ENCODE measurements at regions not wholly inside any gene's neighbourhood (a gene's known extent, or its start where the extent isn't known, plus 50 kb on each side); places are given as distances from the start of the nearest gene placed in this dataset.

DNA sequence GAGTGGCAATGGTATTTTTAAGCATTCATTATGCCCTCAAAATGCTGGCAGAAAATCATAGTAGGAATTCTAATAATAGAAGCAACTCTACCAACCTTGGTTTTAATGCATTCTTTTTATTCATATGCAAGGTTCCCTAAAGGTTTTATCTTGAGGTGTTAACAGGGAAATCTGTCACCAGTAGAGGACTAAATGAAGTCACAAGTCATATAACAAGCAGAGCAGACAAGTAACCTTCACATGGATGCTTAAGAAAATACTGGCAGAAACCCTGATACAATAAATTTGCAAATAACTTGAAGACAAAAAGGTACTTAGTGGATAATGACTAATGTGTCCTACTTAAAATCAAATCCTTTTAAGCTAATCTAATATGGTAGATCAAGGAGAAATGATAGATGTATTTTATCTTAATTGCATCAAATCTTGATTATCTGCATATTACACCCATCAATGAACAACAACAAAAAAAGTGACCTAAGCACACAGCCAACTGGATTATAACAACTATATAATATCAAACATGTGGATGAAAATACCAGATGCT is 73.3 kb downstream of the RFC3 start:
- DNase-seq (ENCODE audit: low read depth in 1 of 2, low spot score in 1 of 2) = no peak

DNA sequence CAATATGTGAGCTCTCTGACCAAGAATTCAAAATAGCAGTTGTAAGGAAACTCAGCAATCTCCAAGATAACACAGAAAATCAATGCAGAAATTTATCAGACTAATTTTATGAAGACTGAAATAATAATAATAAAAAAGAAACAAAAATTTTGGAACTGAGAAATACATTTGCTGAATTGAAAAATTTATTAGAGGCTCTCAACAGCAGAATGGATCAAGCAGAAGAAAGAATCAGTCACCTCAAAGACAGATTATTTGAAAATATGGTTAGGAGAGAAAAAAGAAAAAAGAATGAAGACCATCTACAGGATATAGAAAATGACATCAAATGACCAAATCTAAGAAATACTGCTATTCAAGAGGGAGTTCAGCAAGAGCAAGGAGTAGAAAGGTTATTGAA is 75.6 kb downstream of the RFC3 start:
- DNase-seq (ENCODE audit: low read depth in 1 of 2, low spot score in 1 of 2) = no peak

DNA sequence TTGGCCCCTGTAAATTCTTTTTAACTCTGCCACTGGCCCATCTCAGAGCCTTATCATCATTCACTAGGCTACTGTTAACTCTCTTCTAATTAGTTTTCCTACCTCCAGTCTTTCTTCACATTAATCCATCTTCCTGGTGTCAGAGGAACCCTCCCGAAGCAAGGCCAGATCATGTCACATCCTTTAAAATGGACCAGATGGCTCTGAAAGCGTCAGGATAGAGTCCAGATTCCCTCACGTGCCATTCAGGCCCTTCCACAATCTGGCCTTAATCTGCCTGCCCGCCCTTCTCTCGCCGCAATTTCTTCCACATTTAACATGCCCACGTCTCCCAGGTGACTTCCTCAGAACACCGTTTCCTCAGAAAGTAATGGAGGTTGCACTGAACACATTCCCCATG is 86.5 kb downstream of the RFC3 start:
- DNase-seq (ENCODE audit: low read depth in 1 of 2, low spot score in 1 of 2) = no peak

DNA sequence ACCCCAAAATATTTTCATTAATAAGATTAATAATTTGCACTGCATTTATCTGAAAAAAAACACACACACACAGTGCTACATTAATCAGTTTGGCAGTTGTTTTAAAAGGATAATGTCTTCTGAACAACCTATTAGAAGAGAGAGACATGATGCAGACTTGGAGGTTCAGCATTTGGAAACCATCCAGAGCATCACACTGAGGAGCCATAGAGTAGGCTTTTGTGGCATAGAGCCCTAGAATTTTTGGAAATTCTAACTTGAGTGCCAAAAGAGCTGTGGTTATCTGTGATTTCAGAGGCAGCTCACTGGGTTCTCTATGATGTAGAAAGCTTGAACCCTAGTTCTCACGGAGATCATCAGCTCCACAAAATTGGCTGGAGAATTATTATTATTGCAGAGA is 90.2 kb downstream of the RFC3 start:
- DNase-seq (ENCODE audit: low read depth in 1 of 2, low spot score in 1 of 2) = no peak

DNA sequence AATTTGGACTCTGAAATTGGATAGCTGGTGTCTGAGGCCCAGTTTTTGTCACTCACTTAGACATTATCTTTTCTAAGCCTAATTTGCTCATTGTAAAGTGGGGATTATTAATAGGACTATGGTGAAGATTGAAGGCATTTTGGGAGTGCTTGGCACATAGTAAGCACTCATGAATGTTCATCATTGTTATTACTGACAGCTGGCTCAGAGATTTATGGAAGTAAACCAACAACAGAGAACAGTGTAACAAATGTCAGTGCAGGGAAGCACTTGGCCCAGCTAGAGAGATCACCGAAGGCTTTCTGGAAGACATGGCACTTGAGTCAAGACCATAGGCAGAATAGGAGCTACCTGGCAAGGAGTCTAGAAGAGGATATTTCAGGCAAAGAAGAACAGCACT is 92.3 kb downstream of the RFC3 start:
- DNase-seq (ENCODE audit: low read depth in 1 of 2, low spot score in 1 of 2) = no peak

DNA sequence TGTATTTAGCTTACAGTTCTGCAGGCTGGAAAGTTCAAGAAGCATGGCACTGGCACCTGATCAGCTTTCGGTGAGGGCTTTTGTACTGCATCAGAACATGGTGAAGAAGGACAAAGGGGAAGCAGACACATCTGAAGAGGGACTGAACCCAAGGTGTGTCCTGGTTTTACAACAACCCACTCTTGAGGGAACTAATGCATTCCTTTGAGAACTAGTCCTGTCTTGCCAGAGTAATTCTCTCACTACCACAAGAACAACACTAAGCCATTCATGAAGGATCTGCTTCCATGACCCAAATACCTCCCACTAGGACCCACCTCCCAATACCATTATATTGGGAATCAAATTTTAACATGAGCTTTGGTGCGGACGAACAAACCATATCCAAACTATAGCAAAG is 93.6 kb downstream of the RFC3 start:
- no peak for DNase-seq (ENCODE audit: low read depth in 1 of 2, low spot score in 1 of 2)

DNA sequence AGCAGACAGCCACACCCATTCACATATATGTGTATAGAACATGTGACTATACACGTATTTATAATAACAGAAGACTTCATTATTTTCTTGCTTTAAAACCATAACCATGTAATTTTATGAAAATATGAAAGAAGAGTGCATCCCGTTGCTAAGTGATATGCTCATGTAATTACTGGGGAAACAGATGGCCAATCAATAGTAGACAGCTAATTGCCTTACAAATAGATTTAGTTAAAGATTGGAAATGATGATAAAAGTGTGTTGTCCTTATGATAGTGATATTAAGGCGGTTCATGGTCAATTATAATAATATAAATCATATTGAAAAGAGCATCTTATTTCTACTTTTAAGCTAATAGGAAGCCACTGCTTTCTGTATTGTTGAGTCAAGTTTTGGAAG is 95.9 kb downstream of the RFC3 start:
- no peak for DNase-seq (ENCODE audit: low read depth in 1 of 2, low spot score in 1 of 2)

DNA sequence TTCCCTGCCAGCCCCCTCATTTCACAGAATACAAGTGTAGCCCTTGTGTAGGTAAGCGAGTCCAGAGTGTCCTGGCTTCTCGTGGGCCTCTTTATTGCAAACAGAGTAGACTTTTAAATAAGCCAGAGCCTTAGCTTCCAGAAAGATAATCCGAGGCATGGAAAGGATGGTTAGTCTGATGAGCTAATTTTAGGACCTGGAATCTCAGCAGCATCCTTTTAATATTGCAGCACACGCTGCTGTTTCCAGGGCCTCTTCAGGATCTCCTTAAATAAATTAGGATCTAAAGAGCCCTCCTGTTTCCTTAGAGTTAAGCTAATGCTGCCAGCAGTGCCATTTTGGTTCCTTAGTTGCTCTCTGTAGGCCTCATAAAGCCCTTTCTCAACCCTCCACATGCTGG is 99.2 kb downstream of the RFC3 start:
- DNase-seq (ENCODE audit: low read depth in 1 of 2, low spot score in 1 of 2) = no peak

DNA sequence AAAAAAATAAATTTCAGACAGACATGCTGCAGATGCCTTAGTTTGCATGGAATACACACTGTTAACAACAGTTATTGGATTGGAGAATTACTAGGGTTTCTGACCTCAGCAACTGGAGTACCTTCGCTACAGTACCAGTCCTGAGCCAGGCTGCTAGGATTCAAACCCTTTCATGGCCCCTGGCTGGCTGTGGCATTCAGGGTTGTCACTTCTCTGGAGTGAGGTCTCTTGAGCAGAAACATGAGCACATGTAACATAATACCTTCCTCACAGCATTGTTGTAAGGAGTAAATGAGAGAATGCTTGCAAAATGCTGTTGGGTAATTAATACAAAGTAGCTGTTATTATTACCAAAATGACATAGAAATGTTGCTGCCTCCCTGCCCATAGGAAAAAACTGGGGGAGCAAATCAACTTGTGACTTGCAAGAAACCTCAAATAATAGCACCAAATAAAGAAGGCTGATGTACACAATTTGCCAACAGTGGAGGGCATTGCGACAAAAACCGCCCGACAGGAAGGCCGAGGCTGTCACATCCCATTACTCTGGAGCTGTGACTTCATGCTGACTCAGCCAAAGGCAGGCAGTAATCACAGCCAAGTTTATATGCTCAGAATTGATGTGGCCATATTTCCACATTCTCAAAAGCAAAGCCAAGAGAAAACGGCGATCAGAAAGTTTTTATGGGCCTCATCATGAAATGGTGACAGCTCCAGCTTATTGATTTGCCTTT is 100.4 kb downstream of the RFC3 start:
- DNase-seq (ENCODE audit: low read depth in 1 of 2, low spot score in 1 of 2) = no peak

DNA sequence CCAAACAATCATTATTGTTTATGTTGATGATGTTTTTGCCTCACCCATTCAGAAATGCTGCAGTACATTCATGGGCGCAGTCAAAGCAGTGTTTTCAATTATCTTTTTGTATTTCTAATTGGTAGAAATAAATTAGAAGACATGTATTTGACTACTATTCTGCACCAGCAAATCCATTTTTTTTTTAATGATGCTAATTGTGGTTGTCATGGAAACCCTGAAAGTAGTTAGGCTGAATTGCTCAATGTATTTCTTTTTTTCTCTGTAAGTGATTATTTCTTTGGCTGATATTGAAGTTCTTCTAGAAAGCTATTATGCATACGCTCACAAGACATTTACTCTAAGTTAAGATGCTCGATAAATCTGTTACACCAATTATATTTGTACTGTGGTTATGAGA is 101.2 kb downstream of the RFC3 start:
- DNase-seq (ENCODE audit: low read depth in 1 of 2, low spot score in 1 of 2) = no peak

DNA sequence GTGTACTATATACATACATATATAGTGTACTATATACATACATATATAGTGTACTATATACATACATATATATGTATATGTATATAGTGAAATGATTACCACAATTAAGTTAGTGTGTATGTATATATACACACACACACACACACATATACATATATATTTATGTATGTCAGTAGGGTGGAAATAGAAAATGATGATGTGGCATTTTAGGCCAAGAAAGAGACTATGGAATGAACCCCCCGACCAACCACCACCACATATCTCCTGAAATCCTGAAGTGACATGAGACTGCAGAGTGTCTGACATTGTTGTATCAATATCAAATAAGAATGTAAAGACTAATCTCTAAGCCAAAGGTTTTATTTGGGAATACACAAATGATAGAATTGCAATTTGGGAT is 107.6 kb downstream of the RFC3 start:
- DNase-seq (ENCODE audit: low read depth in 1 of 2, low spot score in 1 of 2) = no peak

DNA sequence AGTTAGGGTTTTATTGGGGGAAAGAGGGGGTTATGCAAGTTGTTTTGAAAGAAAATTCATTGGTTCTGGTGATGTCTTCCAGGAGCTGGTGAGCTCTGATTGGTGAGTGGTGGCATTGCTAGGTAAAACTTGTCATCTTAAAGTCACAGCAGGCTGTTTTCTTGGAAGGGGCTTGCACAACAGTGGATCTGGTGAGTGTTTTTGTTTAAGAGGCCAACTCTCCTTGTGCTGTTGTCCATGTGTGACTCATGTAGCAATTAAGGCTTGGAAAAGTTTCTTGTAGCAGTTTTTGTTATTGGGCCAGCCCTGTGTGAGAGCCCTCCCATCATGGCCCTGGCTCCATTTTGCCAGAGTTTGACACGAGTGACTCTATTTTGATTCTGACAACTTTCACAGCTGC is 109.4 kb downstream of the RFC3 start:
- no peak for DNase-seq (ENCODE audit: low read depth in 1 of 2, low spot score in 1 of 2)

DNA sequence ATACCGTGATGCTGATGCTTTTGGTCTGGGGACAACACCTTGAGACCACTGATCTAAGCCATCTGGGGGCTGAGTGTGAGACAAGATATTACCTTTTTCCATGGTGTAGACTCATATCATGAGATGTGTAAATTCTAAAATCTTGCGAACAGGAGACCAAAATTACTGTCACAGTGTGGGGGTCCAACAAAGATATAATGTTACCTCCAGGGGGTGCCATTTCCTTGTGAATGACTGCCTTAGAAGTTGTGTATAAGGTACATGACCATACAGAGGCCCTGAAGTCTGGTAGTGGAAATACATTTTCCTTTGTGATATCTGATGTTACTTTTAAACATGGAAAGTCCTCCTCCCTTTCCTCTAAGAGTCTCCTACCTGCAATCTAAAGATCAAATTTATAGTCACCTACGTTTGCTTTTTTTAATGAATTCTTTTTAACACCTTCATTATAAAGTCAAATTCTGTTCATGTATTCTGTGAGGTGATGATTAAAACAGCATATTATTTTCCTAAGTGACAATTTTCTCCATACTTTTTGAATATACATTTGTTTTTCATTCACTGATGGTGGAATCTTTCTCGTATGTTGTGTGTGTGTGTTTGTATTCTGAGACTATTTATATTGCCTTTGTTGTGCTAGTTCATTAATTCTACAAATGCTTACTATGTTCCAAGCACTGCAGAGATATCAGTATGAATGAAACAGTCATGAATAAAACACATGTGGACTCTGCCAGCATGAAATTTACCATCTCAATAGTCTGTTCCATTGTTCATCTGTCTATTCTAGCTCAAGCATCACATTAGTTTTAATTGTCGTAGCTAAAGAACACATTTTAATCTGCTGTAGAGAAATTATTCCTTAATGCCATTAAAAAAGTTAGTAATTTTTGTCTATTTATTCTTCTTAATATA is 113.7 kb downstream of the RFC3 start:
- DNase-seq (ENCODE audit: low read depth in 1 of 2, low spot score in 1 of 2) = no peak

DNA sequence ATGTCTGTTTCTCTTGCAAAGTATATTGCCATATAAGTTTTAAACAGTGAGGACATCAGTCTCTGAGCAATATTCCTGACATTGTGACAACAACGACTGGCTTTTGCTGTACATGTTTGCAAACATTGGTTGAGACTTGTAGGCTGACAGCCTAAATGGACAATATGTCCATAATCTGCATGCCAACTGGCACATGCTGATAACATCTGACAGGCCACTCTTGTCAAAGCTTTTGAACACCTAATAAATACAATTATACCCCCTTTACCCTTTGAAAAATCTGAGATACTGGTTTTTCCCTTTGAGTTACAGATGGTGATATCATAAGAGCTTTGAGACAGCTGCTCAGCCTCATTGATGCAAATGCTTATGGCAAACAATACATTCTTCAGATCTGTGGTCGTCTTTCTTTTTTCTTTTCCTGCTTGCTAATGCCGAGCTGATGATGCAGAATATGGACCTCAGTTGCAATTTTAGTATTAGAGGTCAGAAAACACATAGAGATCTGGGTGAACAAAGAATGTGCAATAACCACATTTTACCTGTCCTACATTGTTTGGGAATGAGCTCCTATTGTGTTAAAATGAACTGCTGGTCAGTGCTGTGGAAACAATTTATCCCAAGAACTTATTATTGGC is 114.9 kb downstream of the RFC3 start:
- no peak for DNase-seq (ENCODE audit: low read depth in 1 of 2, low spot score in 1 of 2)

DNA sequence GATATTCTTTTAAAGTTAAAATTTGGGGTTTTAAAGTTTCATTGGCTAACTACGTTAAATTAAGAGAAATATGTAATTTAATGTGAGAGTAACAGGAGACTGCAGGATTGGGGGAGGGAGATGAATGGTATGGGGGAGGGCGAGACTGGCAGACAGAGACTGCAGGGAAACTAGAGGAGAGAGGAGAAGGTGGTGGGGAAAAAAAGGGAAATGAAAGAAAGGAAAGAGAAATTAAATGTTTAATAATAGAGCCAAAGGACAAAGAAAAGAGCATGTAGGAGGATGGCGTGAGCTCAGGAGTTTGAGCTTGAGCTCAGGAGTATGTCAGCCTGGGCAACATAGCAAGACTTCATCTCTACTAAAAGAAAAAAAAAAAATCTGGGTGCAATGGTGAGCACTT is 115.9 kb downstream of the RFC3 start:
- no peak for DNase-seq (ENCODE audit: low read depth in 1 of 2, low spot score in 1 of 2)

DNA sequence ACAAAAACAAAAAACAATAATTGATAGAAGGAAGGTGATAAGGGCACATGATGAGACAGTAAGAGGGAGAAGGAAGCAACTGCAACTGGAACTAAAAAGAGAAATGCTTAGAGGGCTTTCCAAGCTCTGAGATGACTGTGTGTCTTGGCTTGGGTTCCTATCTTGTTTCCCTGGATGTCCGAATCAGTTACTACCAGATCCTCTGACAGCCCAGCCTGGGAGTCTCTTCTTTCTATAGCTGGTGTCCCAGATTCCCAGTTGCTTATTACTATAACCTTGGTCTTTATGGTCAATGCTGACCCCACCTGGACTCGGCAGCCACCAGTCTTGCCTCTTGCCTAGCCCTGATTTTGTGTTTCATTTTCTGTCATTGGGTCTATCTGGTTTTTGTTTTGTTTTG is 116.4 kb downstream of the RFC3 start:
- no peak for DNase-seq (ENCODE audit: low read depth in 1 of 2, low spot score in 1 of 2)

DNA sequence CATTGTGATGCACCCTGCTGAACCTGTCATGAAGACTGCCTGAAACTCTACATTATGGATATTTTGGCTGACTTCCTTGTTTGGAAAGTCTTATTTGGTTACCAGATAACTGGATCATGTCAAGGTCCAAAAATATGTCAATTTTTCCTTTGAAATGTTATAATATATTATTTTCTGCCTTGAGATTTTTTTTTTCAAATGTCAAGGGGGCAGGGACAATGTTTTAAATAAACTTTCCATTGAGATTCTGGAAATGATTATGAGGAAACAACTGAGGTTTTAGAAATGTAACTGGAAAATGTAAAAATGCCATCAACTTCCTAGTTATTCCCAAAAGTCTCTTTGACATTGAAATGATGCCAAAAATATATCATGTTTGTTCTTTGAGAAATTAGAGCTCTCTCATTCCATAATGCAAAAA is 117.0 kb downstream of the RFC3 start:
- no peak for DNase-seq (ENCODE audit: low read depth in 1 of 2, low spot score in 1 of 2)

DNA sequence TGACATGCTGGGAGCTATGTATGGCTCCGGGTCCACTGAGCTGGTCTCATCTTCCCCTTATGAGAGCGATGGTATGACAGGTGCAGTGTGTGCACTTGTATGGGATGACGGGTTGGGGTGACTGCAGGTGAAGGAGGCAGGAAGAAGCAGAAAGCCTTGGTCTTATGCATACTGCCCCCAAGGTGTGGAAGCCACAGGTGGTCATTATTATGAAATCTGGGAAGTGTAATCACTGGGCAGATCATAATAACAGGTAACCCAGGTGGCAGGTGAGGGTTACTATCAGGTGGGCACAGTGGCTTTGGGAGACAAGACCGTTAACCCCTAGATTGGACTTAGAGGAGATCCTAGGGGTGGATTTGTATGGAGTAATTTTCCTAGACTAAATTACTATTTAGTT is 118.0 kb downstream of the RFC3 start:
- no peak for DNase-seq (ENCODE audit: low read depth in 1 of 2, low spot score in 1 of 2)

DNA sequence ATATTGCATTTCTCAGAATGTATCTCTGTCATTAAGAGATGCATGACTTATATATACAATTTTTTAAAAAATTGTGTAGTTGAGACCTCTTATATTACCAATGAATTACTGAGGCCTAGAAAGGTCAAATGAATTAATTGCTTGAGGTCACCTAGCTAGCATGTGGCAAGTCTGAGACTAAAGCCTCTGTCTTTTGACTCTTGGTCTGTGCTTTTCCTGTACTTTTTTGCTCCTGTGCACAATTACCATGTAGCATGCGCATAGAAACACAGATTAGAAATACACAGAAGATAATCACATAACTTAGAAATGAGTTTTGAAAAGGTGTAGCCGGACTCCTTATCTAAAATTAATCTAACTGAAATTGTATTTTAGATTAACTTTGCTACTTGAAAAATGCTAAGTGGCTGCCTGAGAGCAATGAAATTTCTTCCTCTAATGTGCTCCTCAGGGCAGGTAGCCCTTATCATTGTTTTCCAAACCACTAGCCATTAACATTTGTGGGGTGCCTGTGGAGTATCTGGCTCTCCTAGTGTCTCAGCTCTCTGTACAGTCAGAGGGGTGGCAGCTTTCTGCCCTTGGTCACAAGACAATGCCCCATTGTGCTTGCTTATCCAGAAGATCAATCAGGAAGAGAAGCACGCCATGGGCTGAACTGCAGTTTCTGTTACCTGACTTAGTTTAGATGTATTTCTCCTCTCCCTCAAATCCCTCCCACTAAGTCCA is 119.6 kb downstream of the RFC3 start:
- no peak for DNase-seq (ENCODE audit: low read depth in 1 of 2, low spot score in 1 of 2)

DNA sequence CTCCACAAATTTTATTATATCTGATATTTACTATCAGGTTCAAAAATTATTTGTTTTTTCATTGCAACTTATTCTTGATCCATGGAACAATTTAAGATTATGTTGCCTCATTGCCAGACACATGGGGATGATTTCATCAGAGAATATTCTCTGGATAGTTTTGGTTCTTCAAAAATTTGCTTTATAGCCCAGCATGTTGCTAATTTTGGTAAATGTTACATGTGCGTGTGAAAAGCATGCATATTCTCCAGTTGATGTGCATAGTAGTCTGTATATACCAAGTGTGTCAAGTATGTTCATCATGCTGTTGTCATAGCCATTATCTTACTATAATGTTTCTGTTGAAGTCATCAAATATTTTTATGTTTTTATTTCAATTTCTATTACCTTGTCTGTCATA is 122.3 kb downstream of the RFC3 start:
- DNase-seq (ENCODE audit: low read depth in 1 of 2, low spot score in 1 of 2) = no peak

DNA sequence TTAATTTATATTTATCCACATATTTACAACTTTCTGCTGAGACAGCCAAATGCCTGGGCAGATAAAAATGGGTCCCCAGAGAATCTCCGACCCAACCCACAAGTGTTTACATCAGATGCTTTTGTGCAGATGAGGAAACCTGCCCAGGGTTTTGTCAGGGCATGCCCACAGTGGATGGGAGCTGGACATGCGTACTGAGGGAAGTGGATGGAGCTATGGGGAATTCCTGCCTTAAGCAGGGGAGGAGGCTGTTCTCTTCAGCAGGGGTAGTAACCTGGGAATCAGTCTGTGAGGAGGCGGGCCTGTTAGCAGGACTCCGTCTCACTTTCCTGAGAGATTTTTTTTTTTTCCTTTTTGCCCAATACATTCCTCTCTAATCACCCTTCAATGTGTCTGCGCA is 122.9 kb downstream of the RFC3 start:
- no peak for DNase-seq (ENCODE audit: low read depth in 1 of 2, low spot score in 1 of 2)

Measured in stimulated activated CD4-positive, alpha-beta T cell treated with anti-CD3 and anti-CD28 coated beads, Interleukin-15, amount 100 ng/mL, for 1 hour (primary cell).